Urinary bladder (tissue), 3 donors: ENCODE measurements at regions not wholly inside any gene's neighbourhood (a gene's known extent, or its start where the extent isn't known, plus 50 kb on each side); places are given as distances from the start of the nearest gene placed in this dataset.
"Not testable (repeated sequence)": the region's sequence is repeated elsewhere in the genome, so short reads cannot be mapped to it uniquely, and the experiment has no call there.

Experiments
- DNase-seq: peaks from one replicate; pipeline ENCODE4 v3.0.0-alpha.2; 2015; ENCODE audit errors: extremely low spot score
- H3K27ac ChIP-seq: one replicate; pipeline ENCODE4 v1.5.1; 2013; ENCODE audit warnings: low read depth, mild to moderate bottlenecking, moderate library complexity
- H3K36me3 ChIP-seq: one replicate; pipeline ENCODE4 v1.6.1; 2013; ENCODE audit warnings: mild to moderate bottlenecking, moderate library complexity; ENCODE audit not compliant: insufficient read depth
- H3K4me1 ChIP-seq: one replicate; pipeline ENCODE4 v1.6.1; 2013; ENCODE audit warnings: mild to moderate bottlenecking, moderate library complexity; ENCODE audit not compliant: insufficient read depth
- H3K4me3 ChIP-seq: one replicate; pipeline ENCODE4 v1.5.1; 2013; ENCODE audit warnings: low read depth, low read length
- WGBS: extraction: QIAGEN DNeasy Blood & Tissue Kit; methylation state at CpG from one replicate; pipeline ENCODE4 v1.1.7; 2013; 5-methylcytosine and 5-hydroxymethylcytosine counted together
- donor health status: healthy with polysubstance abuse.
- donor health status: healthy.

GRCh38 chr3:43796041-43796596 is 105.4 kb downstream of the ABHD5 start:
- DNase-seq, result no peak
- Histone ChIP-seq H3K4me1 (no peaks in the 10 kb centered on the region), H3K27ac (no peak overlapping the region), H3K36me3 (no peaks in the 10 kb centered on the region), H3K4me3 (no peak overlapping the region)
- 86% methylated on average over 7 of the region's 7 CpGs for WGBS

DNA sequence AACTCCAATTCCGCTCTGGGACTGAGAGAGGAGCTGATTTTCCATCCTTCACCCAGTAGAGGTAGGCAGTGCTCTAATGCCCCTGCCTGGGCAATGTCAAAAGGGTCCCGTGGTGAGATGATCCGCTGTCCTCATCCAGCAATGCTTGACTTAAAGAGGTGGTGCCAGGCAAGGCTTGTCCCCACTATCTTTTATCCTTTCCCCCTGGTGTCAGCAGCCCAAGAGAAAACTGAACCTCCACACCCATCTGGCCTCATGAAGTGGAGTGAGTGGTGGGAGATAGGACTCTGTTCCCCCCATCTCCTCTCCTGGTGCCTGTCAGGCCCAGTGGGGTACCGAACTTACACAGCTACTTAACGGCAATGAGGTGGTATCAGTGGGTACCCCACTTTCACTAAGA is 107.1 kb downstream of the ABHD5 start:
- Histone ChIP-seq H3K4me3 (no peak overlapping the region), H3K4me1 (no peaks in the 10 kb centered on the region), H3K36me3 (no peaks in the 10 kb centered on the region), H3K27ac (no peak overlapping the region)
- WGBS, result 79% methylated on average over 5 of the region's 5 CpGs
- DNase-seq, result no peak

DNA sequence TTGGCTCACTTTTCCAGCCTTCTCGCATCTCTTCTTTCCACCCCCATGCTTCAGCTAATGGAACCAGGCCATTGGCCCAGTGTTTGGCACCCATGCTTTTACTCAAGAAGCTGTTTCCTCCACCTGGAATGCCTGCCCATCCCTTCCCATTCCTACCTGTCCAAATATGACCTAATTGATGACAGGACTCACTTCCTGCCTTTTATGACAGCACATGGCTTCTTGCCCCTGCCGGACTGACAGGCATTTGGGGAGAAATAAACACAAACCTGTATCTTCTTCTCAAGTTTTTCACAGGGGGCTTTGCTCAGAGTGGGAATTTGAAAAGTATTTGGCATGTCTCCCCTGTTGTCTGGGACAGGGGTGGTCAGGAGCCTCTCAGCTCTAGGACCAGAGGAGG is 120.1 kb downstream of the ABHD5 start:
- no peaks in the 10 kb centered on the region for H3K4me1 ChIP-seq
- H3K36me3 ChIP-seq, result no peaks in the 10 kb centered on the region
- 75% methylated on average over 2 of the region's 2 CpGs for WGBS
- DNase-seq, result no peak
- no peak overlapping the region for H3K27ac ChIP-seq
- H3K4me3 ChIP-seq, result no peak overlapping the region

- DNase-seq, result no peak
- 59% methylated on average over 1 of the region's 1 CpG for WGBS
- Histone ChIP-seq H3K4me3 (no peak overlapping the region), H3K27ac (no peak overlapping the region), H3K36me3 (no peaks in the 10 kb centered on the region), H3K4me1 (no peaks in the 10 kb centered on the region)
Observed at GRCh38 chr3:43814461-43814860, 123.7 kb downstream of the ABHD5 start.

DNA sequence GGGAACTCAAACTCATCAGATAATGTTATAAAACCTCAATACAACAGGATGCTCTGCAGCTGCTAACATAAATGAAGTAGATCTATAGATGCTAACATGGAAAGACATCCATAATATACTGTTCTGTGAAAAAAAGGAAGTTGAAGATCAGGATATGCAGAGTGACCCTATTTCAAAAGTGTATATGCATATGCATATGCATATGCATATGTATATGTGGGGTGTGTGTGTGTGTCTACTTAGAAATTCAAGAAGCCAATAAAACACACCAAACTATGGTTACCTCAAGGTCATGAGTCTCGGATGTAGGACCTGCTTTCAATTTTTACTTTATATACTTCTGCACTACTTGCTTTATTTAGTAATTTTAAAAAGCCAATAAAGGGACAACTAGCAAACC is 125.6 kb downstream of the ABHD5 start:
- 85% methylated on average over 1 of the region's 1 CpG for WGBS

DNA sequence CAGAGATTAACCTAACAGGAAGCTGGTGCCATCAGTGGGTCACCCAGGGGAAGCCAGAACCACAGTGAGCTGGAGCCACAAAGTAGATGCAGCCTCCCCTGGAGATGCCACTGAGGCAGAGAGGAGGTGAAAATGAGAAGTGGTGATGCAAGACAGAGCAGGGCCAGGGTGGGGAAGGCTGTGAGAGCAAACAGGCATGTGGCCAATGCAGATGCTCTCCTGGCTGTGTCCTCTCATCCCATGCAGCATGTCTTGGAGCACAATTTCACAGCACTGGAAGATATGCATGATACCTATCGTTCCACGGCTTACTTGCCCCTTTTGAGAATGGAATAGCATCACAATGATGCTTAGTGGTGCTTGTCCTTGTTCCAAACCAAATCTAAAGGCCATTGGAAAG is 126.3 kb downstream of the ABHD5 start:
- Histone ChIP-seq H3K4me3 (no peak overlapping the region), H3K27ac (no peak overlapping the region), H3K36me3 (no peaks in the 10 kb centered on the region), H3K4me1 (no peaks in the 10 kb centered on the region)
- 77% methylated on average over 2 of the region's 2 CpGs for WGBS
- DNase-seq, result no peak

More for the DNA sequence above, 125.6 kb downstream of the ABHD5 start:
- Histone ChIP-seq H3K4me3 (no peak overlapping the region), H3K27ac (no peak overlapping the region), H3K4me1 (no peaks in the 10 kb centered on the region), H3K36me3 (no peaks in the 10 kb centered on the region)
- no peak for DNase-seq

GRCh38 chr3:43817825-43818224 is 127.1 kb downstream of the ABHD5 start:
- DNase-seq, result no peak

GRCh38 chr3:43818229-43818628 is 127.5 kb downstream of the ABHD5 start:
- H3K4me3 ChIP-seq, result no peak overlapping the region
- H3K27ac ChIP-seq, result no peak overlapping the region
- no peak for DNase-seq
- H3K4me1 ChIP-seq, result no peaks in the 10 kb centered on the region
- H3K36me3 ChIP-seq, result no peaks in the 10 kb centered on the region

More at GRCh38 chr3:43817825-43818224, 127.1 kb downstream of the ABHD5 start:
- no peak overlapping the region for H3K4me3 ChIP-seq
- no peak overlapping the region for H3K27ac ChIP-seq
- H3K4me1 ChIP-seq, result no peaks in the 10 kb centered on the region
- no peaks in the 10 kb centered on the region for H3K36me3 ChIP-seq
- WGBS, result 83% methylated on average over 2 of the region's 2 CpGs

GRCh38 chr3:43838009-43838758 is 147.4 kb downstream of the ABHD5 start:
- 27% methylated on average over 2 of the region's 2 CpGs for whole genome bisulfite sequencing
- DNase-seq, result no peak
- no peak overlapping the region for H3K4me3 ChIP-seq

GRCh38 chr3:43838877-43839276 is 148.1 kb downstream of the ABHD5 start:
- Histone ChIP-seq H3K4me3 (no peak overlapping the region), H3K36me3 (no peaks in the 10 kb centered on the region), H3K4me1 (no peaks in the 10 kb centered on the region), H3K27ac (no peak overlapping the region)
- DNase-seq, result no peak
- 77% methylated on average over 1 of the region's 1 CpG for WGBS

More at GRCh38 chr3:43838009-43838758, 147.4 kb downstream of the ABHD5 start:
- no peaks in the 10 kb centered on the region for H3K4me1 ChIP-seq
- H3K36me3 ChIP-seq, result no peaks in the 10 kb centered on the region
- no peak overlapping the region for H3K27ac ChIP-seq

- WGBS, result 91% methylated on average over 4 of the region's 4 CpGs
- DNase-seq, result no peak
- H3K36me3 ChIP-seq, result no peaks in the 10 kb centered on the region
- no peak overlapping the region for H3K4me3 ChIP-seq
- no peak overlapping the region for H3K27ac ChIP-seq
- H3K4me1 ChIP-seq, result no peaks in the 10 kb centered on the region
Observed at GRCh38 chr3:43843386-43843785, 152.6 kb downstream of the ABHD5 start.

GRCh38 chr3:43844757-43845156 is 154.0 kb downstream of the ABHD5 start:
- WGBS, result 72% methylated on average over 3 of the region's 3 CpGs
- Histone ChIP-seq H3K4me3 (no peak overlapping the region), H3K27ac (no peak overlapping the region), H3K4me1 (no peaks in the 10 kb centered on the region), H3K36me3 (no peaks in the 10 kb centered on the region)
- DNase-seq, result no peak

GRCh38 chr3:43845553-43845952 is 154.8 kb downstream of the ABHD5 start:
- WGBS, result 69% methylated on average over 1 of the region's 1 CpG
- not testable (repeated sequence) for H3K4me1 ChIP-seq, H3K36me3 ChIP-seq, H3K4me3 ChIP-seq, DNase-seq, H3K27ac ChIP-seq

DNA sequence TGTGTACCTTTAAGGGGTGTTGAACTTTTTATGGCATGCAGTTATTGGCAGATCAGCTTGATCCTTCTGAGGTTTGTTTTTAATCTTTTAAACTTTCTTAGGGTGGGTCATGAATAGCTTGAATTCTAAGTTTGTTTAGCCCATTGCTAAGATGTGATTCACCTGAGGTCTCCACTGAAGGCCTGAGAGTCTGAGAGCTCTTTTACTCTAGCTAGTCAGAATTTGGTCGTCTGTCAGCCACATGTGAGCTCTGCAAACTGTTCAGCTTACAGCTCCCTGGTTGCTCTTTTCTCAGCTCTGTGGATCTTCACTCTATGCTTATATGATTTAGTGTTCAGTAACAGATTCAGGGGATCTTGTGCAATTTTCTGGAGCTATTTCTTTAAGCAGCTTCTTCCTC is 161.3 kb downstream of the ABHD5 start:
- H3K4me1 ChIP-seq, result no peaks in the 10 kb centered on the region
- no peak overlapping the region for H3K27ac ChIP-seq
- H3K4me3 ChIP-seq, result no peak overlapping the region
- WGBS, result 11% methylated on average over 1 of the region's 1 CpG
- DNase-seq, result no peak
- no peaks in the 10 kb centered on the region for H3K36me3 ChIP-seq
